ENCODE measurements at regions not wholly inside any gene's neighbourhood (a gene's known extent, or its start where the extent isn't known, plus 50 kb on each side); places are given as distances from the start of the nearest gene placed in this dataset.

DNA sequence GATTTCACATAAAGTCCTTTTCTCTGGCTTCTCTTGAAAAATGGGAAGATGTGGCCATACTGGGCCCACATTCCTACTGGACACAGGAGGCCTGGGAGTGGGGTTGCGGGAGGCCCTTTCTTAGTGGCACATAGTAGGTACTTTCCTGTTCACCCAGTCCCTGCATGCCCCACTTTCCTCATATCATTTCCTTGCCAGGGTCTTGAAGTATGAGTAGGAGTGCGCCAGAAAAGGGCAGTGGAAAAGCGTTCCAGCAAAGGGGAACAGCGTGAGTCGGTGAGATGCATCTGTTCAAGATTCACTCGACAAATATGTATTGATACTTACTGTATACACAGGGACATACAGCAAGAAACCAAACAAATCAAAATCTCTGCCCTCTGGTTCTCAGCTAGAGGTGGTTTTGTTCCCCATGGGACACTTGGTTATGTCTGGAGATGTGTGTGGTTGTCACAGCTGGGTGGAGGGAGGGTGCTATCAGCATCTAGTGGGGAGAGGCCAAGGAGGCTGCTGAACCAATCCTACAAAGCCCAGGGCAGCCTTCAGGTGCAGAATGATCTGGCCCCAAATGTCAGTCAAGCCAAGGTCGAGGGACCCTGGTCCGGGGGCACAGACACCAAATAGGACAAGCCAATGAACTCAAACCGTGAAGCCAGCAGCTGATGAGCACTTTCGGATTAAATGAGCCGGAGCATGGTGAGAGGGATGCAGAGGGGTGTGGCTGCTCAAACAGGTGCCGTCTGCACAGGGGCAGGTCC lies 151.4 kb downstream of the CEBPB start:
- no peak for DNase-seq (ENCODE audit: low read depth in 2 of 2)

DNA sequence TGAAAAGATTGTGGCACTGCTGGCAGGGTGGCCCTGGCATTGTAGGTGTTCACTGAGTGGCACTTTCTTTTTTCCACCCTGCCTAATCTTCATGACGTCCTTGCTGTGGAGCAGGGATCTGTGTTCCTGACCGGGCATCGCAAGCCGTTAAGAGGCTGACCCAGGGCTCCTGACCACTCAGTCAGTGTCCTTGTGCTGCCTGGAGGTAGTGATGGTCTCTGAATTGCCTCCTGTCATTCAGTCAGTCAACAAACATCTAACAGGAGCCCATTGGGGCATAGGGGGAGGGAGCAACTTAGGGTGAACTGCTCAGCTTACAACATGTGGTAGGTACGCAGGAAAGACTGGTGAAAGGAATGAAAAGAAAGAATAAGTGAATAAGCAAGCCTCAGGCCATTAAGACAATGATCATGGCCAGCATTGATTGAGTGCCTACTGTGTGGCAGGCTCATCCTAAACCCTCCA lies 152.0 kb downstream of the CEBPB start:
- no peak for DNase-seq (ENCODE audit: low read depth in 2 of 2)

DNA sequence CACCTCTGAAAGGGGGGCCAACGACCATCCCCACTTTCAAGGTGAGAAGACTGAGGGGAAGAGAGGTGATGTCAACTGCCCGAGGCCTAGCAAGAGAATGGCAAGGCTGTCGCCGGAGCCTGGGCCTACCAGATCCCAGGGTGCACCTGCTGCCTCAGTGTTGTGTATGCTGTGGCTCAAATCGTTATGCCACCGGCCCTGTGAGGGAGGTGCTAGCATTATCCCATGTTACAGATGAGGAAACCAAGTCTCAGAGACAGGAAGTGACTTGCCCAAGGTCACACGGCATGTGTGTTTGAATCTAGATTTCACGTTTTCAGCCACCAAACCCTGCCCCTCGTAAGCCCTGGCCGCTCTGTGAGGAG lies 152.5 kb downstream of the CEBPB start:
- no peak for DNase-seq (ENCODE audit: low read depth in 2 of 2)

DNA sequence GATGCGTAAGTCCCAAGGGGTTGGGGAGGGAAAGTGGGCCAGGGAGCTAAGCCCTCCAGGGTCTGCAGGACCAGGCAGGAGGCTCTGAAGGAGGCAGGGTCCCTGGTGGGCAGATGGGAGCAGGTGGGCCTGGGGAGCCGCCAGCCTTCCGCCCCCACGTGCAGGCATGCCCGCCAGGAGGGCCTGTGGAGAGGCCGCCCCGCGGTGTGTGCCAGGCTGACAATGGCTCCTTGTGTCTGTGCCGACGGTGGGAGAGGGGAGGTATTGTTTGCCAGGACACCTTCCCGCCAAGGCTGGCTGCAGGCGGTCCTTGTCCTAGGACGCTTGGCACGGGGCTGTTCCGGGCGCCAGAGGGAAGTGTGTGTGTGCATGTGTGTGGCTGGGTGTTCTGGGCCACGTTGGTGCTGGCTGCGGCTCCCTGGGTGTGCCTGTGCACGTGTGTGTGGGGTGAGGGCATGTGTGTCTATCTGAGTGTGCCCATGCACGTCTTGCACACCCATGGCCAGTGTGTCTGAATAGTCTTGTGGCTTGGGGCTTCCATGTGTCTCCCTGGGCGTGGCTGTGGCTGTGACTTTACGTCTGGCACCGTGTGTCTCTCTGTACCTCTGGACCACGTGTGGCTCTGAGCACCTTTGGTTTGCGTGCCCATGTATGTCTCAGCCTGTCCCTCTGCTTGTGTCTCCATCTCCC lies 153.0 kb downstream of the CEBPB start:
- no peak for DNase-seq (ENCODE audit: low read depth in 2 of 2)

DNA sequence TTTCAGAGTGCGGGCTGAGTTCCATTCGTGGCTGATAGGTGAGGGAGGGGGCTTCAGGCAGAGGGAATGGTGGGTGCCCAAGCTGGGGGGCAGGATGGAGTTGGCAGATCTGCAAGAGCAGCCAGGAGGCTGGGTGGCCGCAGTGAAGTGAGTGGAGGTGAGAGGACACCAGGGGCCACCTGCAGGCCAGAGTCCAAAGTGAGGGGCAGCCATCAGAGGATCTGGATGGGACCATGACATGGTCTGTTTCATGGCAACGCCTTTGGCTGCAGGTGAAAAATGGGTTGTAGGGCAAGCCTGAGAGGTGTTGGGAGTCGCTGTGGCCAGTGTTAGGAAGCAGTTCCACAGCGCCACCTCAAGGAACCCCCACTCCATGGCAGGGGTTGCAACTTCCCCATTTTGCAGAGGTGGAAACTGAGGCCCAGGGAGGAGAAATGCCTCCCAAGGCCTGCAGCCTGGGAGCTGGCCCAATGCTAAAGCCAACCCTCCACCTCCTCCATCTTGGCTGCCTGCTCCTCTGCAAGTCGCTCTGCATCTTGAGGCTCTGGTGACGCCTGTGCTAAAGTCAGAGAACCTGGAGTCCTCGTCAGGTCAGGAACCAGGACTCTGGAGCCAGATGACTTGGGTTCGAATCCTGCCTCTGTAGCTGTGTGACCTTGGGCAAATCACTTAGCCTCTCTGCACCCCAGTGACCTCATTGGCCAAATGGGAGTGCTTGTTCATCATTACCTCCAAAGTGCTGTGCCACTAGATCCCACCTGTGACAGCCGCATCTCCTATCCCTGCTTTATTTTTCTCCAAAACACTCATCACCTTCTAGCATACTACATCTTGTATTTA lies 153.8 kb downstream of the CEBPB start:
- no peak for DNase-seq (ENCODE audit: low read depth in 2 of 2)

DNA sequence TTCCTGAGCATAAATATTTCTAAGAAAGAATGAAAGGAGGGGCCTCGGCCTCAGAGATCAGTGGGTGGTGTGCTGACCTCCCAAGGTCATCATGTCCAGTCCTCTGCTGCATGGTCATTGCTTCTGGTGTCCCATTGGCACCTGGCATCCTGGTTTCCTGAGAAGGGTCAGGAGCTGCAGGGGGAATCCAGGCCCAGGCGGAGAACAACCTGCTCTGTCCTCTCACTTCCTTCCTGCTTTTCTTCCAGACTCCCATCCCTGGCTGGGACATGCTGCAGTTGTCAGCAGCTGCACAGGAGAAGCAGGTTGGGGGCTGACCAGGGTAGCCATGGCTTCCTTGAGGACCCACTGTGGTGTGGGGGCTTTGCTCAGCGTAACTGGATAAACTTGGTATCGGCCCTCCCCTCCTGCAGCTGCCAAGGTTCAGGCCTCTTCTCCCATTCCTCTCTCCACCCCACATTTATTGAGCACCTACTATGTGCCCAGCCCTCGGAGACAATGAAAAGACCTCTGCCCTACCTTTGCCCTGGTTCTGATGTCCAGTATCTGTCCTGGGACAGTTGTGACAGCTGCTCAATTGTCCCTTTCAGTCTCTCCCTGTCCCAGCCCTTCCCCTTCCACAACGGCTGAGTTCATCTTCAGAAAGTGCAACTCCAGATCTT lies 155.2 kb downstream of the CEBPB start:
- DNase-seq (ENCODE audit: low read depth in 2 of 2), result no peak

DNA sequence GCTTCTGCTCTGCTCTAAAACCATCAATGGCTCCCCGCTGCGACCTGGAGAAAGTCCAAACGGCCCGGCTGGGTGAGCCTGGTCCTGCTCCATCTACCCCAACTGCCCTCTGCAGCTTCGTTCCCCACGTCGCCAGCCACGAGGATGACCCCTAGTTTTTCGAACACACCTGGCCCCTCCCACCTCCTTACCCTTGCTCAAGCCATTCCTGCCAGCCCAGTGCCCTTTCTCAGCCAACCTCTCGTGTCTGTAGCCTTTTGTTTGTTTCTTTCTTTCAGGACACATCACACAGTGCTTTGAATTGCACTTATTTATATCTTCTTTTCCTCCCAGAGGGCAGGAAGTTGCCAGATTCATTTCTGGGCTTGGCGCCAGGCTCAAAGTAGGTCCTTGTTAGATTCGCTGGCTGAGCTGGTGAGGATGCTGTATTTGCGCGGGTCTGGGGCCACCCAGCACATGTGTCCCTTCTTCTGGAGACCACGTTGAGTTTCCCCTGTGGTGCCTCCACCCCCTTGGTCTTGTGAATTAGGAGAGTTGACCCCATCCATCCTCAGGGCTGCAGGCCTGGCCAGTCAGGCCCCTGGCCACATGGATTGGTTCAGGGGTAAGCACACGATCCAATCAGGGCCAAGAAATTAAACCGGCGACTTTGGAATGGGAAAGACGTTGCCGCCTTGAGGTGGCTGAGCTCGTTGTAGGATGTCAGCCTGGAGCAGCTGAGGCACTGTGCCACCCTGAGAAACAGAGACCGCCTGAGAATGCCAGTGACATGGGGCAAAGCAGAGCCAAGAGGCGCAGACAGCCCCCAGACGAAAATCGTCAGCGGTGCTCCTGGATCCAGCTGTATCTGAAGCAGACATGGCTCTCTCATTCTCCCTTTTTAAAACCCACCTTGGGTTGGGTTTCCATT lies 156.0 kb downstream of the CEBPB start:
- DNase-seq (ENCODE audit: low read depth in 2 of 2), result no peak

DNA sequence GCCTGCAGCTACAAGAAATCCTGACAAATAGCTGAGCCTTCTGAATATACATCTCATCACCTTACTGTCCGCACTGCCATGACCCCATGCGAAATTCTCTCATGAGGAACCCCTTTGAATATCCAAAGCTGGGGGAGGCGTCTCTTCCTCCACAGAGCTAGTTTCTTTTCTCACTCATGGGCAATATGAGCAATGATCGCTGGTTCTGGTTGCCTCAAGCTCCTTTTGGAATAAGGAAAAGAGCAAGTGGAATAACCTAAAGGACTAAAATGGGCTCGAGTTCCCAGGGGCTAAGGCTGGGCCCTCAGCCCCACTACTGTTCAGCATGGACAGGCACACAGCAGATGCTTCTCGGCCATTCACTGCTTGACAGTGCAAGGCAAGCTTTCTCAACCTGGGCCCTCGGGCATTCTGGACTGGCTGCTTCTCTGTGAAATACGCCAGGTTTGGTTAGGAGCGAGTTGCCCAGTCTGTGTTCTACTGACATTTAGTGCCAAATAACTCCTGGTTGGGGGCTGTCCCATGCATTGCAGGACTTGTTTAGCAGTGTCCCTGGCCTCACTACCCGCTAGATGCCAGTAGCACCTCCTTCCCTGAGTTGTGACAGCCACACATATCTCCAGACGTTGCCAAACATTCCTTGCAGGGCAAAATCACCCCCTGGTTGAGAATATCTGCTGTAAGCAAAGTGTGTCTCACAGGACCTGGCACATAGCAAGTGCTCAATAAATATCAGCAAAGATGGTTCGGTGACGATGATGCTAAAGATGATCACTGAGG lies 156.8 kb downstream of the CEBPB start:
- DNase-seq (ENCODE audit: low read depth in 2 of 2), result no peak

DNA sequence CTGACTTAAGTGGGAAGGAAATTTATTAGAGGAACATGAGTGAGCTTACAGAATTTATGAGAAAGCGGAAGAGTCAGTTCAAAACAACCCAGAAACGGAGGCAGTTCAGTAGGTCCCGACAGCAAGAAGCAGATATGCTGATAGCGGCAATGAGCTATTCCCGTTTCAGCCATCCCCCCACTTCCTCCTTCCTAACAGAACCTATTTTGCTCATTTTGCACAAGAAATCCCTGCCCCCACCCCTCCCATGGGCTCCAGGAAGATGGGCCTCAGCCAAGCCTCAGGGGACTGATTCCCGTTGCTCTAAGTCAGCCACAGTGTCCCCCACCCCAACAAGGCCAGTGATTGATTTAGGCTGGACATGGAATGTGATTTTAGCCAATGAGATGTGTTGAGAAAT lies 157.5 kb downstream of the CEBPB start:
- no peak for DNase-seq (ENCODE audit: low read depth in 2 of 2)

DNA sequence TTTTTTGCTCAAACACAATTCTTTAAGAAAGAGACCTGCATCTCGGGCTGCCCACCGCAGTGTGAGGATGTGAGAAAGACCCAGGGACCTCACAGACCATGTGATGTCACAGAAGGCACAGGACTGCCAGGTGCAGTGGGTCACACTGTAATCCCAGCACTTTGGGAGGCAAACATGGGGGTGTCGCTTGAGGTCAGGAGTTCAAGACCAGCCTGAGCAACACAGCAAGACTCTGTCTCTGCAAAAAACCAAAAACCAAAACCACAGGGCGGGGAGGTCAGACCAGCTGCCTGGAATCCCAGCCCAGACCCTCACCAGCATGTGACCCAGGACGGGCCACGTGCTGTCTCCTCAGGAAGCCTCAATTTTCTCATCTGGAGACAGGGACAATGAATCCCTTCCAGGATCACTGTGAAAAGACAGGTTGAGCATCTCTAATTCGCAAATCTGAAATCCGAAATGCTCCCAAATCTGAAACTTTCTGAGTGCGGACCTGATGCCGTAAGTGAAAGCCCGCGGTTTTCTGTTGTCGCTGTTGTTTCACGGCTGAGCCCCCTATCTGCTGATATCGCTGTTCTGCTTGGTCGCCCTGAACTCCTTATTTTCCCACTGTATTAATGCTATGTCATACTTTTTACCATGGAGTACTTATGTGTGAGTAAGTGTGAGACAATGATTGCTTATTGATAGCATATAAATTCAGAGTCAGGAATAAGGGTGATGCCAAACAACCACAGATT lies 159.5 kb upstream of the PTPN1 start:
- no peak for DNase-seq (ENCODE audit: low read depth in 2 of 2)

DNA sequence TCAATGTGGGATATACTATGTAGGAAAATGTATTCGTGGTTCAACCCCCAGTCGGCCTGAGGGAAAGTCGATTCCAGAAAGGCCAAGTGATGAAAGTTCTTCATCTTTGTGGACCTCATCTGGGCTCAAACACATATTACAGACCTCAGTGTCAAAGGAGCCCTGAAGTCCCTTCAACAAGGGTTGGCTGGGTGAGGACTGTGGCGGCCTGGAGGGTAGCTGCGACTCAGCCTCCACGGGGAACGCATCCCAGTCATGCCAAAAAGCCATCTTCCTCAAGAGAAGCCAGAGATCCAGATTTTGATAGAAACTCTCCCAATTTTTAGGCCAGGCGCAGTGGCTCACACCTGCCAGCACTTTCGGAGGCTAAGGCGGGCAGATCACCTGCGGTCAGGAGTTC lies 158.6 kb upstream of the PTPN1 start:
- no peak for DNase-seq (ENCODE audit: low read depth in 2 of 2)

DNA sequence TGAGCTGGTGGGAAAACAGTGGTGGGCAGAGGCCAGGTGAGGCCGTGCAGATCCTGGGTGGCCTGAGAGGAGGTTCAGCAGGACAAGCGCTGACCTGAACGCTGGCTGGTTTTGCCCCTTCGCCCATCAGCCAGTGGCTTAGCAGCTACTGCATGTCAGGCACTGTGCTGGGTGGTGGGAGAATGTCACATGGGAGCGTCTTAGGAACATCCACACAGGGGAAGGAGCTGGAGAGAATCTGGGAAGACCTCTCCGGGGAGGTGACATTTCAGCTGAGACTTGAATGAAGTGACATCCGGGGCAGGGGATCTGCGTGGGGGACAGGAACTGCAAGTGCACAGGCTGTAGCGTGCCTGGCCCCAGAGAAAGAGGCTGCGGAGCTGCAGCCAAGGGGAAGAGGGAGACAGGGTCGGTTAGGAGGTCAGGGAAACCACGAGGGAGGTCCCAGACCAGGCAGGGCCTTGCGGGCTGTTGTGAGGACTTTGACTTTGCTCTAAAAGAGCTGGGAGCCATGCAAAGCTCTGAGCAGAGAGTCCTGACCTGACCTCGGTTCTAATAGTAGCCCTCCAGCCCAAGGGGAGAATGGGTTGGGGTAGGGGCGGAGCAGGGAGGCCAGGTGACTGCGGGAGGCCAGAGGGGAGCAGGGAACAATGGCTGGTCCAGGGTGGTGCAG lies 156.8 kb upstream of the PTPN1 start:
- DNase-seq (ENCODE audit: low read depth in 2 of 2), result no peak

DNA sequence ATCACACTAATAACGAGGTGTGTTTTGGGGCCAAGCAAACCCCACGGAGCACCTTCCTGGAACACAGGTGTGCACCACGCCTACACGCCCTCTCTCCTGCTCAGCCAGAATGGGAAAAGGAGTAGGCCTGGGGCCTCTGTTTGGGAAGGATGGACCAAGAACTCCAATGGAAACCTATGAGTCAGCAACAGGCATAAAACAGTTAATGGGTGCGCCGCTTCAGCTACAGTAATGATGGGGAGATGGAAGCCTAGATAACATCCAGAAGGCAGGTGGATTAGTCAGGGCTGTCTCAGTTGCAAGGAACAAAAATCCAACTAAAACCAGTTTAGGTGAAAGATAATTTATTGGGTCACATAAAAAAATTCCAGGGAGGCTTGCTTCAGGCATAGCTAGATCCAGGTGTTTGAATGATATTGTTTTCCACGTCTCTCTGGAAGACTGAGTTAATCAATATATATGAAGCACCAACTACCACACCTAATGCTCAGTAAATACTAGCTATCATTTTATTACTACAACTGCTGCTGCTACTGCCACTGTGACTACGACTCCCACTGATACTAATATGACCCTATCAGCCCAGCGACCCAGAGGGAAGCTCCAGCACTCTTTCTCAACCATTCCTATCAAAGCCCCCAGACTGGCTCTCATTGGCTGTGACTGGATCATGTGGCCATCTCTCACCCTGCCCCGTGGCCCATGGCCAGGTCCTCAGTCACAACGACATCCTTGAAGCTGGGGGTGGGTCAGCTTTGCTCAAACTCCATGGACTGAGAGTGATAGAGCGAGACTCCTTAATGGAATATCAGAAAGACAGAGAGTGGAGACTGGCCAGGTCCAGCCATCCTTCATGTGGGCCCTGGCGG lies 155.2 kb upstream of the PTPN1 start:
- no peak for DNase-seq (ENCODE audit: low read depth in 2 of 2)

DNA sequence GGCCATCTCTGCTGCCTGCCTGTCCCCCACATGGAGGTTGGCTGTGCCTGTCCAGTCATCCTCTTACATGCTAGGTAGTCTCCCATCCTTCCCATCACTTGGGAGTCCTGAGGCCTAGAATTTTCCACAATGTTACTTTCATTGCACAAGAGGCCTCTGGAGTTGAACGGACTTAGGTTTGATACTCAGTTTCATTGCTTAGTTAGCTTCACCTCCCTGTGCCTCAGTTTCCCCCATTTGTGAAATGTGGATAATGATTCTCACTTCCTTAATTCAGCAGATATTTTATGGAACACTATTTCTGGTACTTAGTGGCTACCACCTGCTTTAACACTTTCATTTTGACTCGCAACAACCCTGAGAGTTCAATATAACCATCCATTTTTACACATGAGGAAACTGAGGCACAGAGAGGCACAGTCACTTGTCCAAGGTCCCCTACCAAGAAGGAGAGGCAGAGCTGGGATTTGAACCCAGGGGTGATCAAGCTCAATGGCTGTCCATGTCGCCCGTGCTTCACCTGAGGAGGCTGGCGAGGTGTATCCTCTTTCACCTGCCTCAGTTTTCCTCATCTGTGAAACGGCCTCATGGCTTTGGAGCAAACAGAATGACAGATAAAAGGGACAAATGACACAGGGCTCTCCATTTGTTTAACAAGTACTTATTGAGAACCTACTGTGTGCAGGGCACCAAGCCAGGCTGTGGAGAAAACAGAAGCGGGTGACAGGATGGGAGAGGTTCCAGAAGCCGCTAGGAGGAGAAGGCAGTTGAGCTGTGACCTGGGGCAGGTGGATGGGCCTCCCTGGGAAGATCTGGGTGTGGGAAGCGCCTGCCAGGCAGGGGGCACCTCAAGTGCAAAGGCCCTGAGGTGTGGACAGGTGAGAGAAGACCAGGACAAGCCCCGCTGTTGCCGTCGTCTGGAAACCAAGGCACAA lies 154.3 kb upstream of the PTPN1 start:
- DNase-seq (ENCODE audit: low read depth in 2 of 2), result no peak

DNA sequence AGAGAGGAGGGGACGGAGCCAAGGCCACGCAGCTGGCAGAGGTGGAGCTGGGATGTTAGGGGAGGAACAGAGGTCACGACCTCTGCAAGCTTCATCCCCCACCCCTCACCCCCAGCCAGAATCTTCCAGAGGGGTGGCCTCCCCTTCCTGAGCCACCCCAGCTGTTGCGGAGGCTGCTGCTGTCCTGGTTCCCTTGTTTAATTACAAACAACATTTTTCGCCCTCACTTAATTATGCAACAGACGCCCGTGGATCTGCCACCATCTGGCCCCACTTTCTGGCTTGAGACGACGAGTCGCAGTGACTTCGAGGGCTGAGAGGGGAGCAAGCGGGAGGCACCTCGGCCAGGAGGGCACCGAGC lies 153.7 kb upstream of the PTPN1 start:
- no peak for DNase-seq (ENCODE audit: low read depth in 2 of 2)

DNA sequence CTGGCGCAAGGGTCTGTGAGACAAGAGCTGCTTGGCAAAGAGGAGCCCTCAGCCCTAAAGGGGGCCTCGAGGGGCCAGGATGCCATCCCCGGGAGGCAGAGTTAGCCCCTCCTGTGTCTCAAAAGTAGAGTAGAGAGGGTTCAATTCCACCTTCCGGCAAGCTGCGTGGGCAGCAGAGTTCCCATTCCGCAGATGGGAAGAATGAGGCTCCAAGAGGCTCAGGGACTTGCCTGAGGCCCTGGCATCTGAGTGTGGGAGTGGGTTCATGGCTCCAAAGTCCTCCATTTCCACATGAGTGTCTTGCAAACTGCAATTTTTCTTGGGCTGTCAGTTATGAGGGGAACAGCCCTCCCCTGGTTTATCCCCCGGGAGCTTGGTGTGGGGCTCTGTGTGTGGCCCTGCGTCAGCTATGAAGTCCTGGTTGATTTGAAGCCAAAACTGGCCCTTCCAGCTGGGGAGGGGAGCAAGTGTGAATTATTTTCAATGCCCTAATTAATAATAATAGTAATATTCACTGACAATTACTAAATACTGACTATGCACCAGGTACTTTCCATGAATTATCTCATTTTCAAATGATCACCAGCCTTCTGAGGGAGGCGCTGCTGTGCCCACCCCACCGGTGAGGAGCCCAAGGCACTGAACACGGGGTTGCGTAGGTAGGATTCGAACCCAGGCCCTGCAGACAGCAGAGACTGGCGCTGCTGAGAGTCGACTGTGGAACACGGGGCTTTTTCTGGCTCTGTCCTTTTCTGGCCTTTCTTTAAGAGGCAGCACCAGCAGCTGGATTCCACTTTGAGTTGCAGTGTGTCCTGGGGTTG lies 153.0 kb upstream of the PTPN1 start:
- DNase-seq (ENCODE audit: low read depth in 2 of 2), result no peak

Data from stimulated activated CD8-positive, alpha-beta memory T cell treated with anti-CD3 and anti-CD28 coated beads, Interleukin-7, amount 100 ng/mL, for 4 hours (primary cell).